AG09309 (cell line): ENCODE measurements at regions not wholly inside any gene's neighbourhood (a gene's known extent, or its start where the extent isn't known, plus 50 kb on each side); places are given as distances from the start of the nearest gene placed in this dataset.

ENCODE experiments used
- DNase-seq: peaks from one replicate; pipeline ENCODE4 v3.0.0-alpha.2; 2010; ENCODE audit warnings: low read depth
- H3K4me3 ChIP-seq: 2 replicates; pipeline ENCODE4 v1.5.1; 2011; ENCODE audit warnings: mild to moderate bottlenecking, low read depth, low read length, moderate library complexity; ENCODE audit not compliant: control insufficient read depth
- CTCF ChIP-seq: IDR thresholded peaks from 2 replicates; pipeline ENCODE4 v1.5.1; 2011; ENCODE audit warnings: mild to moderate bottlenecking, low read depth, low read length, inconsistent platforms; ENCODE audit not compliant: insufficient read depth, control insufficient read depth; ENCODE audit errors: missing control alignments

DNA sequence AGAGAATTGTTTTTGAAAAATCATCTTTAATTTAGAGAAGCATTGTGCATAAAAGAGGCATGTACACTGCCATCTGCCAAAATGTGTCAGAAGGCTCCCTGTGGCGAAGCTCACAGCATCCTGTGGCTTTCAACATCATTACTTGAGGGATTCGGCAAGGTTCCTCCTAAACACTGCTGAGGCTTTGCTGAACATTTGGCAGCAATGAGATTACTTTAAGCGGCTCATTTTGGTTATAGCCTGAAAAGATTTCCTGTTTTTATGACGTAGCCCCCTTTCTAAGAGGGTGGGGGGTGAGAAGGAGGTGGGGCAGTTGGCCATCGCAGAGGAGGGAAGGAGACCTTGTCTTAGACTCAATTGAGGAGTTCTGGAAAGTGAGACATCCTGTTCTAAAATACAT lies 469.4 kb downstream of the RASEF start:
- H3K4me3 ChIP-seq = no peak overlapping the region
- no peak for TF ChIP-seq CTCF
- no peak for DNase-seq

DNA sequence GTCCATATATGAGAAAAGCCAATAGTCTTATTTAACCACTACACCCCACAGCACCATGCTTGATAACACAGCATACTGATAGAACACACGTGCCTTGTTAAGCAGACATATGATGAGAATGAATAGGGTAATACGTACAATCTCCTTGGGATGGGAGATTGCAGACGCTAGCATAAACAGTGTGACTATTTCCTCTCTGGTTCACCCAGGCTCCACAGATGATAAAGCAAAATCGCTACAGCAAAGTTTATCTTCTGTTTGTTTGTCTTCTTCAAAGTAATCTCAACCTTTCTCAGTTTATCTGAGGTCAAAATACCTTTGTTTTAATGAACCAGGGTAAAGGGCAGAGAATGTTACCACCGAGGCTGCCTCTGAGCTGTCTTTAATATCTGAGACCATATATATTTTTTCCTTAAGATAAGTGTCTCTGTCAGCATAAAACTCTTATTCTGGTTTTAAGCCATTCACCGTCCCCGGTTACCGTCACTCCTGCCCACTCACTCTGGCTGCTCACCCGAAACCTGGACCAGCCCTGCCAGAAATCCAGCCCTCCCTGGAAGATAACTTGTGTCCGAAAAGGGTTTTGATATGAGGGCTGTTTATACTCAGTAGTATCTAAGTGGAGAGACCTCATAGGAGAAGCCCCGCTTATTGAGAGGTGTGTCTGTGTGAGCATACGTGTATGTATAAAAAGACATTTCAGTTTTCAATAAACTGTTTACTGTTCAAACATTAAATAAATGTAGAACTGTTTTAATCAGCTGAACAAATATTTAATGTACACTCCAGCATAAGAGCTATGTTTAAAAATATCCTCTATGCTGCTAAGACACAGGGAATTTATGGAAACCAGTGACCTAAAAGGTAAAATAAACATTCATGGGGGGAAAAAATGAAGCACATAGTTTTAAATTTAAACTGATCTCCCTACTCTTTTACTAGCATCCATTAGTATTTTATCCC lies 465.4 kb downstream of the RASEF start:
- H3K4me3 ChIP-seq = no peak overlapping the region
- no peak for DNase-seq
- TF ChIP-seq CTCF = no peak

DNA sequence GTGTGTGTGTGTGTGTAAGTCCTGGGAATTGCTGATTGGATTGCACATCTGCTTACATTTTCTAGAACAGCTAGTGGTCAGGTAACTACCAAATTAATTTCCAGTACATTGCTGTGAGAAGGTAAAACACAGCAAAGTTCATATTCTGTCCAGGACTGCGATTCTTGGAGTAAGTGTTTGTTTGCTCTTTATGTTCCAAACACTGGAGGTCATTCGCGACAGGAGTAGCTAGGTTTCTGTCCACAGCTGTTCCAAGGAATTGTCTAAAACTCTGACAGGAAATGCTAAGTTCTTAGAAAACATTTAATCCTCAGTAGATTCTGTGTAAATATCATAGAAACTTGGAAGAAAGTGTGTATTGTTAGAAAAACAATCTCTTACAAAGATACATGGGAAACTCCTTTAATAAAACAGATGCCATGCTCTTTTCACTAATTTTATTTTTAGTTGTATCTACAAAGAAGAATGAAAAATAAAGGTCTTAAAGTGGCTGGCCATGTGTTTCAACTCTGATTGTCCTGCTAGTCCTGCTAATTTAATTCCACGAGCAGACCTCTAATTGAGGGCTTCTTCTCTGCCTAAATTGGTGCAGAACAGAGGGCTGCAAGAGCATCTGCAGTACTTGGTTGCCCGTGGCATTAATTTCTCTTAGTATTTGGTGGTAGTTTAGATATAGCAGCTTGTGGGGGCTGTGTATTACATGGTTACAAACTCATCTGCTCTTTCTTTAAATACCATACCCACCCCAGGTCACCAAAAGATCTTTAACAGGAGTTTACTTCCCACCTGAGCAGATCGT lies 464.5 kb downstream of the RASEF start:
- H3K4me3 ChIP-seq = no peak overlapping the region
- no peak for DNase-seq
- TF ChIP-seq CTCF = no peak

DNA sequence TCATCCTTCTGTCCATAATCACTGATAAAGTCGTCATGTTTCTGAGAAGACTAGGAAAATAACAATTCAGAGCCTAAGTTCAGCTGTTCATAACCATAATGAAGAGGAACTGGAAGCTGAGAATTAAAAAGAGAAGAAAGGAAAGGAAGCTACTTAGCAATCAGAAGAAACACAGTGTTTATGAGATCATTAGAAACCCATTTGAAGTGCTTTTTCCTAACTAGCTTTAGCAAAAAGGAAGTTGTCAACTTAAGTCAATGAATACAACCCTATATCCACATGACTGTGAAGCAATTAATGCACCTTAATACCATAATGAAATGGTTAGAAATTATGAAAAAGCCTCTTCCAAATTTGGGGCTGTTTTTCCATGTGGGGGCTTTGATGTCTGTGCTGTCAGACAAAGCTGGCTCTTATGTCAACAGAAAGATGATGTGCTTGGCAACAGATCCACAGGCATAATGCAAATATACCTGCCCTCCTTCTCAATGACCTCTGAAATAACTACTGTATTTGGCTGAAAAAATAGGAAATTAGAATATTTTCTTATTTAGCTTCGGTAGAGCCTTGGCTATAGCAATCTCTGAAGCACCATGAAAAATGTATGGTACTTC lies 463.5 kb downstream of the RASEF start:
- no peak overlapping the region for H3K4me3 ChIP-seq
- TF ChIP-seq CTCF = no peak
- no peak for DNase-seq

- DNase-seq = no peak
- no peak for TF ChIP-seq CTCF
- H3K4me3 ChIP-seq = no peak overlapping the region
These were observed 462.2 kb downstream of the RASEF start for GRCh38 chr9:82600536-82601292.

DNA sequence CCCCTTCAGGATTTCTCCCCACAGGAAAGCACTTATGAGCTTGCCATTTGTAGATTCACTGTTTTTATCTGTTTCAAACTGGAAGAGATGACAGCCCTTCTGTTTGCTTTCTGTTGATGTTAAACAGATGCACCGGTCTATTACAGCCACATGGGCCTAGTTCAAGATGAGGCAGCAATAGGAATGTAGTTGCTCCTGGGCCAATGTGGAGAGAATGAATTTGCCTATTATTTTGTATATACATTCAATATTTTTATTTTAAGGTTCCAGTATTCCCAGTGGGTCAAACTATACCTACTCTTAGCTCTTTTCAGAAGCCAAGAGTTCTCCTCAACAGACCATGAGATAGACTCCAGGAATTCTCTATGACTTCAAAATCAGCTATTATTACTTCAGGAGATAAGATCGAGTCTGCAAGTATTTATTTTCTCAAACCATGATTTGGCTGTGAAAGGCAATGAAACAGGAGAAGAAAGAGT lies 461.6 kb downstream of the RASEF start:
- no peak for TF ChIP-seq CTCF
- no peak overlapping the region for H3K4me3 ChIP-seq
- no peak for DNase-seq
